H9 (cell line): ENCODE measurements at regions not wholly inside any gene's neighbourhood (a gene's known extent, or its start where the extent isn't known, plus 50 kb on each side); places are given as distances from the start of the nearest gene placed in this dataset.
"Not testable (repeated sequence)": the region's sequence is repeated elsewhere in the genome, so short reads cannot be mapped to it uniquely, and the experiment has no call there.

ENCODE experiments used
- DNase-seq: peaks from one replicate; pipeline ENCODE4 v3.0.0-alpha.2; 2017
- H2AFZ ChIP-seq: one replicate; pipeline ENCODE4 v1.6.1; 2013; ENCODE audit warnings: mild to moderate bottlenecking, low read length, control low read depth, moderate library complexity
- H2AK5ac ChIP-seq: 2 replicates; pipeline ENCODE4 v1.6.1; 2013; ENCODE audit warnings: low read length, control low read depth, mixed read lengths; ENCODE audit not compliant: insufficient read length
- H2BK120ac ChIP-seq: one replicate; pipeline ENCODE4 v1.6.1; 2013; ENCODE audit warnings: low read depth, mild to moderate bottlenecking, low read length, control low read depth, inconsistent platforms; ENCODE audit not compliant: poor library complexity, severe bottlenecking
- H2BK12ac ChIP-seq: 2 replicates; pipeline ENCODE4 v1.6.1; 2013; ENCODE audit warnings: low read length, control low read depth, mixed read lengths, low read depth; ENCODE audit not compliant: insufficient read length
- H2BK15ac ChIP-seq: 2 replicates; pipeline ENCODE4 v1.6.1; 2013; ENCODE audit warnings: low read depth, low read length, control low read depth
- H2BK20ac ChIP-seq: one replicate; pipeline ENCODE4 v1.6.1; 2013; ENCODE audit warnings: low read depth, mild to moderate bottlenecking, low read length, control low read depth, inconsistent platforms; ENCODE audit not compliant: poor library complexity, severe bottlenecking
- H2BK5ac ChIP-seq: 2 replicates; pipeline ENCODE4 v1.6.1; 2013; ENCODE audit warnings: low read length, control low read depth, mixed read lengths; ENCODE audit not compliant: insufficient read length
- H3K14ac ChIP-seq: 2 replicates; pipeline ENCODE4 v1.6.1; 2013; ENCODE audit warnings: low read length, control low read depth; ENCODE audit not compliant: insufficient read depth
- H3K18ac ChIP-seq: 2 replicates; pipeline ENCODE4 v1.6.1; 2013; ENCODE audit warnings: low read depth, mild to moderate bottlenecking, mixed read lengths, low read length, control low read depth; ENCODE audit not compliant: insufficient read length
- H3K23ac ChIP-seq: 2 replicates; pipeline ENCODE4 v1.6.1; 2013; ENCODE audit warnings: low read length, control low read depth, mixed read lengths, low read depth; ENCODE audit not compliant: insufficient read length
- H3K23me2 ChIP-seq: 2 replicates; pipeline ENCODE4 v1.6.1; 2013; ENCODE audit warnings: low read depth, mild to moderate bottlenecking, mixed read lengths, low read length, control low read depth; ENCODE audit not compliant: insufficient read length, poor library complexity, severe bottlenecking
- H3K27ac ChIP-seq: 2 replicates; pipeline ENCODE4 v1.5.1; 2013; ENCODE audit warnings: low read length, control low read depth, mixed read lengths, low read depth; ENCODE audit not compliant: insufficient read length
- H3K27me3 ChIP-seq: 2 replicates; pipeline ENCODE4 v1.6.1; 2013; ENCODE audit warnings: low read length, control low read depth, inconsistent platforms; ENCODE audit not compliant: insufficient read depth
- H3K4ac ChIP-seq: 2 replicates; pipeline ENCODE4 v1.6.1; 2013; ENCODE audit warnings: low read depth, mild to moderate bottlenecking, control low read depth, inconsistent platforms, low read length, moderate library complexity
- H3K4me1 ChIP-seq: 2 replicates; pipeline ENCODE4 v1.6.1; 2013; ENCODE audit warnings: low read length, control low read depth, inconsistent platforms; ENCODE audit not compliant: insufficient read depth
- H3K4me2 ChIP-seq: 2 replicates; pipeline ENCODE4 v1.6.1; 2013; ENCODE audit warnings: low read length, control low read depth, mixed read lengths; ENCODE audit not compliant: insufficient read length, insufficient read depth
- H3K56ac ChIP-seq: 2 replicates; pipeline ENCODE4 v1.6.1; 2013; ENCODE audit warnings: low read depth, mild to moderate bottlenecking, mixed read lengths, low read length, control low read depth; ENCODE audit not compliant: insufficient read length
- H3K79me1 ChIP-seq: 2 replicates; pipeline ENCODE4 v1.6.1; 2013; ENCODE audit warnings: low read depth, mild to moderate bottlenecking, moderate library complexity, low read length, control low read depth, inconsistent platforms; ENCODE audit not compliant: insufficient read depth, poor library complexity, severe bottlenecking
- H3K79me2 ChIP-seq: 2 replicates; pipeline ENCODE4 v1.6.1; 2013; ENCODE audit warnings: low read length, control low read depth, inconsistent platforms; ENCODE audit not compliant: insufficient read depth
- H3K9ac ChIP-seq: 2 replicates; pipeline ENCODE4 v1.6.1; 2013; ENCODE audit warnings: low read length, control low read depth, mixed read lengths; ENCODE audit not compliant: insufficient read length; ENCODE audit errors: extremely low read depth
- H3K9me3 ChIP-seq: one replicate; pipeline ENCODE4 v1.6.1; 2013; ENCODE audit warnings: low read depth, low read length, inconsistent platforms; ENCODE audit not compliant: control insufficient read depth
- H3T11ph ChIP-seq: one replicate; pipeline ENCODE4 v1.6.1; 2013; ENCODE audit warnings: mild to moderate bottlenecking, low read length, control low read depth, inconsistent platforms
- H4K20me1 ChIP-seq: one replicate; pipeline ENCODE4 v1.6.1; 2013; ENCODE audit not compliant: control insufficient read depth, insufficient read length, insufficient read depth
- H4K5ac ChIP-seq: 2 replicates; pipeline ENCODE4 v1.6.1; 2013; ENCODE audit warnings: low read depth, mild to moderate bottlenecking, mixed read lengths, low read length, control low read depth; ENCODE audit not compliant: insufficient read length
- H4K8ac ChIP-seq: replicated peaks from 2 replicates; pipeline ENCODE4 v1.6.1; 2013; ENCODE audit warnings: low read length, control low read depth, mixed read lengths, low read depth; ENCODE audit not compliant: insufficient read length
- H4K91ac ChIP-seq: 2 replicates; pipeline ENCODE4 v1.6.1; 2013; ENCODE audit warnings: low read depth, mild to moderate bottlenecking, moderate library complexity, mixed read lengths, low read length, control low read depth; ENCODE audit not compliant: insufficient read length
- H3K27ac Mint-ChIP-seq, 3 experiments: 2 replicates in 2 of 3; 3 replicates in 1 of 3; pipeline ENCODE4 v1.8.0; 2020 to 2021; ENCODE audit warnings: mixed read lengths in 3 of 3, mild to moderate bottlenecking in 1 of 3, moderate library complexity in 1 of 3
- H3K27me3 Mint-ChIP-seq: 2 replicates; pipeline ENCODE4 v1.8.0; 2021; ENCODE audit warnings: low read depth, mild to moderate bottlenecking, moderate library complexity, mixed read lengths
- H3K36me3 Mint-ChIP-seq, 3 experiments: 2 replicates in 2 of 3; 3 replicates in 1 of 3; pipeline ENCODE4 v1.8.0; 2020 to 2021; ENCODE audit warnings: low read depth in 3 of 3, mixed read lengths in 3 of 3; ENCODE audit not compliant: insufficient read depth in 1 of 3
- H3K4me1 Mint-ChIP-seq, 2 experiments: 2 replicates each; pipeline ENCODE4 v1.8.0; 2020; ENCODE audit warnings: mixed read lengths in 2 of 2
- H3K4me3 Mint-ChIP-seq, 2 experiments: 2 replicates in 1 of 2; 3 replicates in 1 of 2; pipeline ENCODE4 v1.8.0; 2020 to 2021; ENCODE audit warnings: mild to moderate bottlenecking in 2 of 2, mixed read lengths in 2 of 2, moderate library complexity in 1 of 2
- H3K9me3 Mint-ChIP-seq, 2 experiments: 2 replicates in 1 of 2; 3 replicates in 1 of 2; pipeline ENCODE4 v1.8.0; 2020; ENCODE audit warnings: mild to moderate bottlenecking in 2 of 2, mixed read lengths in 2 of 2, moderate library complexity in 1 of 2
- CTCF ChIP-seq: fragments of 200-600 bp; sonication (generic); conservative IDR thresholded peaks from 3 replicates; pipeline ENCODE4 v1.8.0; 2021; ENCODE audit warnings: antibody characterized with exemption, mild to moderate bottlenecking
- WGBS: extraction: QIAGEN DNeasy Blood & Tissue Kit; methylation state at CpG from one replicate; pipeline ENCODE4 v1.1.7; 2013; ENCODE audit warnings: missing lambda C conversion rate, low lambda C conversion rate, mixed read lengths; ENCODE audit not compliant: insufficient read length; ENCODE audit errors: extremely low coverage; 5-methylcytosine and 5-hydroxymethylcytosine counted together

- Histone ChIP-seq H3K9me3 (no peaks in the 10 kb centered on the region), H2BK5ac (no peak overlapping the region), H2BK20ac (no peak overlapping the region), H2BK12ac (no peak overlapping the region), H4K8ac (no peak overlapping the region), H3K4me1 (no peaks in the 10 kb centered on the region), H3K27ac (no peak overlapping the region), H3K56ac (no peak overlapping the region), H2AFZ (no peak overlapping the region), H3K79me1 (no peaks in the 10 kb centered on the region), H3K23me2 (no peaks in the 10 kb centered on the region), H3K27me3 (no peaks in the 10 kb centered on the region; the same call in 1 of the 2 replicates), H3K79me2 (no peaks in the 10 kb centered on the region), H4K91ac (no peak overlapping the region), H2AK5ac (no peak overlapping the region), H3K14ac (no peak overlapping the region), H3T11ph (no peak overlapping the region), H4K20me1 (no peaks in the 10 kb centered on the region), H3K9ac (no peak overlapping the region), H2BK120ac (no peak overlapping the region), H3K4ac (no peak overlapping the region), H3K4me2 (no peak overlapping the region), H3K23ac (no peak overlapping the region), H2BK15ac (no peak overlapping the region), H3K18ac (no peak overlapping the region), H4K5ac (no peak overlapping the region)
- Mint-ChIP-seq H3K9me3 (peaks cover 0 to 3% of the 10 kb centered on the region in 2 experiments; a peak in 2 of 5 replicates), H3K27me3 (peaks cover 10% of the 10 kb centered on the region; the same call in 1 of the 2 replicates), H3K27ac (no peak overlapping the region), H3K4me3 (no peak overlapping the region), H3K4me1 (no peaks in the 10 kb centered on the region), H3K36me3 (no peaks in the 10 kb centered on the region)
- WGBS = no CpG with 5 or more reads among the region's 4 CpGs
- no peak for DNase-seq
- TF ChIP-seq CTCF = no peak
Observed at GRCh38 chr2:126988482-126988881, 89.8 kb downstream of the TEX51 start.

GRCh38 chr2:126989064-126989463, 90.4 kb downstream of the TEX51 start:
- not testable (repeated sequence) for H2BK12ac ChIP-seq, H2BK5ac ChIP-seq, H4K91ac ChIP-seq, H3K9me3 Mint-ChIP-seq, H3K36me3 Mint-ChIP-seq, H3K27ac ChIP-seq, H3T11ph ChIP-seq, H3K79me2 ChIP-seq, H2BK15ac ChIP-seq, H2BK20ac ChIP-seq, H2AFZ ChIP-seq, H3K4ac ChIP-seq, H3K14ac ChIP-seq, H4K8ac ChIP-seq, H3K79me1 ChIP-seq, H3K56ac ChIP-seq, H3K9ac ChIP-seq, H3K27me3 ChIP-seq, H3K23ac ChIP-seq, H3K4me3 Mint-ChIP-seq, H3K4me2 ChIP-seq, DNase-seq, H3K27me3 Mint-ChIP-seq, H3K4me1 Mint-ChIP-seq, H3K27ac Mint-ChIP-seq, H3K18ac ChIP-seq, H4K5ac ChIP-seq, H4K20me1 ChIP-seq, H3K9me3 ChIP-seq, H2BK120ac ChIP-seq, H3K4me1 ChIP-seq, H3K23me2 ChIP-seq, H2AK5ac ChIP-seq
- WGBS = no CpG with 5 or more reads among the region's 8 CpGs
